ENCODE measurements at regions not wholly inside any gene's neighbourhood (a gene's known extent, or its start where the extent isn't known, plus 50 kb on each side); places are given as distances from the start of the nearest gene placed in this dataset.

- no peak for DNase-seq (ENCODE audit: low read depth in 2 of 2)
These were observed 206.7 kb downstream of the AACS start for GRCh38 chr12:125271892-125272291.

- DNase-seq (ENCODE audit: low read depth in 2 of 2): no peak
These were observed 207.2 kb downstream of the AACS start for GRCh38 chr12:125272383-125272933.

- DNase-seq (ENCODE audit: low read depth in 2 of 2): no peak
These were observed 211.3 kb downstream of the AACS start for GRCh38 chr12:125276567-125276966.

- DNase-seq (ENCODE audit: low read depth in 2 of 2): no peak
These were observed 215.5 kb downstream of the AACS start for GRCh38 chr12:125280482-125281377.

- no peak for DNase-seq (ENCODE audit: low read depth in 2 of 2)
These were observed 217.7 kb downstream of the AACS start for GRCh38 chr12:125282921-125283320.

GRCh38 chr12:125283521-125283920 lies 218.3 kb downstream of the AACS start:
- no peak for DNase-seq (ENCODE audit: low read depth in 2 of 2)

- no peak for DNase-seq (ENCODE audit: low read depth in 2 of 2)
These were observed 218.9 kb downstream of the AACS start for GRCh38 chr12:125284087-125284486.

GRCh38 chr12:125284945-125285685 lies 219.9 kb downstream of the AACS start:
- no peak for DNase-seq (ENCODE audit: low read depth in 2 of 2)

- DNase-seq (ENCODE audit: low read depth in 2 of 2): no peak
These were observed 220.9 kb downstream of the AACS start for GRCh38 chr12:125286005-125286727.

GRCh38 chr12:125287155-125287847 lies 222.1 kb downstream of the AACS start:
- DNase-seq (ENCODE audit: low read depth in 2 of 2): no peak

- DNase-seq (ENCODE audit: low read depth in 2 of 2): no peak
These were observed 224.0 kb downstream of the AACS start for GRCh38 chr12:125288931-125289928.

- no peak for DNase-seq (ENCODE audit: low read depth in 2 of 2)
These were observed 224.7 kb downstream of the AACS start for GRCh38 chr12:125289970-125290369.

- DNase-seq (ENCODE audit: low read depth in 2 of 2): no peak
These were observed 227.5 kb downstream of the AACS start for GRCh38 chr12:125292700-125293099.

- DNase-seq (ENCODE audit: low read depth in 2 of 2): no peak
These were observed 230.3 kb downstream of the AACS start for GRCh38 chr12:125295550-125295949.

- DNase-seq (ENCODE audit: low read depth in 2 of 2): no peak
These were observed 231.5 kb downstream of the AACS start for GRCh38 chr12:125296701-125297100.

GRCh38 chr12:125299840-125300239 lies 234.6 kb downstream of the AACS start:
- no peak for DNase-seq (ENCODE audit: low read depth in 2 of 2)

GRCh38 chr12:125300249-125300648 lies 235.0 kb downstream of the AACS start:
- DNase-seq (ENCODE audit: low read depth in 2 of 2): no peak

- no peak for DNase-seq (ENCODE audit: low read depth in 2 of 2)
These were observed 238.1 kb downstream of the AACS start for GRCh38 chr12:125303337-125303736.

- DNase-seq (ENCODE audit: low read depth in 2 of 2): no peak
These were observed 238.8 kb downstream of the AACS start for GRCh38 chr12:125304029-125304428.

GRCh38 chr12:125305231-125305630 lies 240.0 kb downstream of the AACS start:
- no peak for DNase-seq (ENCODE audit: low read depth in 2 of 2)
